Activated naive CD4-positive, alpha-beta T cell treated with anti-CD3 and anti-CD28 coated beads, Interleukin-2, amount 10 ng/mL, durations not matched to agents 7 days and 5 days (primary cell): ENCODE measurements at regions not wholly inside any gene's neighbourhood (a gene's known extent, or its start where the extent isn't known, plus 50 kb on each side); places are given as distances from the start of the nearest gene placed in this dataset.
"Not testable (repeated sequence)": the region's sequence is repeated elsewhere in the genome, so short reads cannot be mapped to it uniquely, and the experiment has no call there.

Experiments
- CTCF ChIA-PET: fragments of 350-600 bp; sonication (Branson Sonifier 250); formaldehyde crosslinking; loops from one replicate; lab custom pipeline; 2021; ENCODE audit warnings: antibody characterized with exemption; lab: Charles Lee
- DNase-seq: peaks from one replicate; pipeline ENCODE4 v3.0.0-alpha.2; 2020
- H3K27ac Mint-ChIP-seq: one replicate; pipeline ENCODE4 v1.8.0; 2021; ENCODE audit warnings: mild to moderate bottlenecking, moderate library complexity, mixed read lengths
- H3K27me3 Mint-ChIP-seq: one replicate; pipeline ENCODE4 v1.8.0; 2021; ENCODE audit warnings: mild to moderate bottlenecking, mixed read lengths
- H3K36me3 Mint-ChIP-seq: one replicate; pipeline ENCODE4 v1.8.0; 2021; ENCODE audit warnings: mixed read lengths
- H3K4me1 Mint-ChIP-seq: one replicate; pipeline ENCODE4 v1.8.0; 2021; ENCODE audit warnings: mixed read lengths
- H3K4me3 Mint-ChIP-seq: one replicate; pipeline ENCODE4 v1.8.0; 2021; ENCODE audit warnings: mild to moderate bottlenecking, moderate library complexity, mixed read lengths
- H3K9me3 Mint-ChIP-seq: one replicate; pipeline ENCODE4 v1.8.0; 2021; ENCODE audit warnings: mixed read lengths

GRCh38 chr1:79262745-79263258 is 256.3 kb upstream of the ADGRL4 start:
- no peaks in the 10 kb centered on the region for H3K27me3 Mint-ChIP-seq
- H3K36me3 Mint-ChIP-seq = no peaks in the 10 kb centered on the region
- no peak overlapping the region for H3K27ac Mint-ChIP-seq
- CTCF ChIA-PET = no interaction called here
- H3K4me3 Mint-ChIP-seq = no peak overlapping the region
- DNase-seq = no peak
- H3K4me1 Mint-ChIP-seq = no peaks in the 10 kb centered on the region
- no peaks in the 10 kb centered on the region for H3K9me3 Mint-ChIP-seq

DNA sequence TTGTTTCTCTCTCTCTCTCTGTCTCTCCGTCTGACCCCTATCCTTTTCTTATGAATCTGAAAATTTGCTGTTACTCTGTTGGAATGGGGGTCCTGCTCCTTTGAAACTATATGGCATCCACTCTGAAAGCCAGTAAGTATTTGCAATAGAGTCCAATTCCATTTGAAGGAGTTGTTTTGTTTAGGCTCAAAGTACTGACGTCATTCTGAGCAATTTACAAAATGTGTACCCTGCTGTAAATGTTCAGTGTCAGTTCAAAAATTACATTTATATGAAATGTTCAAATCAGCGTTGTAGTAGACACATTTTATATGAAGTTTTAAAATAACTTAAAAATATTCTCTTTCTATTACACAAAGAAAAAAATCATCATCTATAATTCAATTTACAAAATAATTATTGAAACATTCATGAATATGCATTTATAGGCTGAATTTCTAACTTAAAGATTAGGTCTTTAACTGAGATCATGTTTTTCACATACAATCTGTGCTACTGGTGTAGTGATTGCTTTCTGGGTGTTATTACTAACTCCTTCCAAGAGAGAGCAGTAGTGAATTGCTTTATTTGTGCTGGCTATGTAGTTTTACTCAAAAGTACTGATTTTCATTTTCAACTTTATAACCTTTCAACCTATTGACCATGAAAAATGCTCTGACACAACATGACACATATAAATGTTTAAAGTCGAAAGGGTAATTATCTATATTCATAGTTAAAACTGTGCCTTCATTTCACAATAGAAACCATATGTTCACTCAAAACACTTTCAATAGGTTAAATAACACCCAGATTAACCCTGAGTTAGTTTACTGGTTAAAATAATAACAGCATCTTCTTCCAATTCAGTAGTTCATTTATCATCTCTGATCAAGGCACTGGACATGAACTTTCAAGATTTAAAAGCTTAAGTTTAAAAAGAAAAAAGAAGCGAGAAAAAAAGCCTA is 253.1 kb upstream of the ADGRL4 start:
- CTCF ChIA-PET = no interaction called here
- Mint-ChIP-seq H3K27ac (no peak overlapping the region), H3K36me3 (no peaks in the 10 kb centered on the region), H3K27me3 (no peaks in the 10 kb centered on the region), H3K4me1 (no peaks in the 10 kb centered on the region), H3K9me3 (no peaks in the 10 kb centered on the region), H3K4me3 (no peak overlapping the region)
- no peak for DNase-seq

DNA sequence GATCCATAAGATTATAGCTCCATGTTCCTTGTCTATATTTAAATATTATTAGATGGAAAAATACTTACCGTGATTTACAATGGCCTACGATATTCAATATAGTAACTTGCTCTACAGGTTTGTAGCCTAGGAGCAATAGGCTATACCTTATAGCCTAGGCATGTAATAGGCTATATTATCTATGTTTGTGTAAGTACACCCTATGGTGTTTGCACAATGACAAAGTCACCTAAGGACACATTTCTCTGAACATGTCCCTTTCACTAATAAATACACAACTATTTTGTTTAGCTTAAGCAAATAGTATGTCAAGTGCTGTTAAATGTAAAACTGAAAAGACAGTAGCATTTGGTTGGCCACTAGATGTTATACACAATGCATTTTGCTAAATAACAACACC is 248.9 kb upstream of the ADGRL4 start:
- no peak overlapping the region for H3K4me3 Mint-ChIP-seq
- CTCF ChIA-PET = no interaction called here
- no peaks in the 10 kb centered on the region for H3K36me3 Mint-ChIP-seq
- DNase-seq = no peak
- no peaks in the 10 kb centered on the region for H3K9me3 Mint-ChIP-seq
- no peaks in the 10 kb centered on the region for H3K4me1 Mint-ChIP-seq
- no peaks in the 10 kb centered on the region for H3K27me3 Mint-ChIP-seq
- H3K27ac Mint-ChIP-seq = no peak overlapping the region

DNA sequence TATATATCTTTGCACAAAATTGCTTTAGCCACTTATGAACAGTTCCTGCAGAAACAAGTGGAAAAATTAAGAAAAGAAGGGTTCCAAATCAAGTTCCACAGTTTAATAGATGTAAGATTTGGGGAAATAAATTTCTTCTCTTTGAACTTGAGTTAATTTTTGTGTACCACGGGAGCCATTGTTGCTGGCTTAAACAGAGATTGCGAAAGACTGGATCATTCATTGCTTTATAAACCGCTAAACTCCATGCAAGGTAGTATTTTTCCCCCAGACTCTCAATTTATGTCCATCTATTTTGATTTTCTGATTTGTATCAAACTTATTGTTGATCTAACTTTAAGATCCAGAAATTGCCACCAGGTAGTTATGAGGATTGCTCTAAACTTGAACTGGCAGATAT is 246.1 kb upstream of the ADGRL4 start:
- no peak overlapping the region for H3K27ac Mint-ChIP-seq
- no peak for DNase-seq
- H3K4me3 Mint-ChIP-seq = no peak overlapping the region
- H3K36me3 Mint-ChIP-seq = no peaks in the 10 kb centered on the region
- H3K4me1 Mint-ChIP-seq = no peaks in the 10 kb centered on the region
- no peaks in the 10 kb centered on the region for H3K27me3 Mint-ChIP-seq
- no peaks in the 10 kb centered on the region for H3K9me3 Mint-ChIP-seq
- CTCF ChIA-PET = no interaction called here

GRCh38 chr1:79239840-79240239 is 233.3 kb upstream of the ADGRL4 start:
- CTCF ChIA-PET = no interaction called here
- no peak overlapping the region for H3K27ac Mint-ChIP-seq
- no peaks in the 10 kb centered on the region for H3K36me3 Mint-ChIP-seq
- H3K4me3 Mint-ChIP-seq = no peak overlapping the region
- no peaks in the 10 kb centered on the region for H3K27me3 Mint-ChIP-seq
- H3K4me1 Mint-ChIP-seq = no peaks in the 10 kb centered on the region
- no peak for DNase-seq
- H3K9me3 Mint-ChIP-seq = peaks cover 8% of the 10 kb centered on the region

- CTCF ChIA-PET = no interaction called here
- DNase-seq = no peak
- no peak overlapping the region for H3K4me3 Mint-ChIP-seq
- H3K9me3 Mint-ChIP-seq = peaks cover 6% of the 10 kb centered on the region
- H3K36me3 Mint-ChIP-seq = no peaks in the 10 kb centered on the region
- no peak overlapping the region for H3K27ac Mint-ChIP-seq
- no peaks in the 10 kb centered on the region for H3K4me1 Mint-ChIP-seq
- no peaks in the 10 kb centered on the region for H3K27me3 Mint-ChIP-seq
Observed at GRCh38 chr1:79235301-79236002, 228.9 kb upstream of the ADGRL4 start.

DNA sequence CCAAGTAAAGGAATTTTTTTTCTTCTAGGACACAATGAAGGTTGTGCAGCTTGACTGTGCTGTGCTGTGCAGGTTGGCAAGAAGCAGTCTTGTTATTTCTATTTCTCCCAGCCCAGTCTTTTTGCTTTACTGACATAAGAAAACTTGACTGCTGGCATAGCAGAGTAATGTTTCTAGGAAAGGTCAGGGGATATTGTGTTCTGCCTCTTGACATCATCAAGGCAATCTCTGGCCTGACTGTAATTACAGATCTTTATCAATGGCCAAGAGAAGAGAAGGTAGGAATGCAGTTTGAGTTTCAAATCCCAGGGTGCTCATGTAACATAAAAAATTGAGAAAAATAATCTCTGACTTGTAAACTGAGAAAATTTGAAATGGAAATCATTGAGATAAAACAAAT is 226.3 kb upstream of the ADGRL4 start:
- DNase-seq = no peak
- CTCF ChIA-PET = interaction anchor here (0.7 kb wide), 1 partner anchor 599 kb away, joined by 3 read pairs; no protein-coding TSS in a partner anchor
- Mint-ChIP-seq H3K27me3 (no peaks in the 10 kb centered on the region), H3K4me1 (no peaks in the 10 kb centered on the region), H3K9me3 (no peaks in the 10 kb centered on the region), H3K36me3 (no peaks in the 10 kb centered on the region), H3K27ac (no peak overlapping the region), H3K4me3 (no peak overlapping the region)

DNA sequence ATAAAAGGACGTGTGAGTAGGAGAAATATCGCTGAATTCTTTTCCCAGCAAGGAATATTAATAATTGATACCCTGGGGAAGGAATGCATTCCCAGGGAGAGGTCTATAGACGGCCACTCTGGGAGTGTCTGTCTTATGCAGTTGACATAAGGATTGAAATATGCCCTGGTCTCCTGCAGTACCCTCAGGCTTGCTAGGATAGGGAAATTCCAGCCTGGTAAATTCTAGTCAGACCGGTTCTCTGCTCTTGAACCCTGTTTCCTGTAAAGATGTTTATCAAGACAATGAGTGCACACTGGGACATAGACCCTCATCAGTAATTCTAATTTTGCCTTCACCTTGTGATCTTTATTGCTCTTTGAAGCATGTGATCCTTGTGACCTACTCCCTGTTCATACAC is 224.2 kb upstream of the ADGRL4 start:
- DNase-seq, H3K27me3 Mint-ChIP-seq, H3K36me3 Mint-ChIP-seq, H3K4me1 Mint-ChIP-seq, CTCF ChIA-PET, H3K27ac Mint-ChIP-seq, H3K9me3 Mint-ChIP-seq, H3K4me3 Mint-ChIP-seq: not testable (repeated sequence)

DNA sequence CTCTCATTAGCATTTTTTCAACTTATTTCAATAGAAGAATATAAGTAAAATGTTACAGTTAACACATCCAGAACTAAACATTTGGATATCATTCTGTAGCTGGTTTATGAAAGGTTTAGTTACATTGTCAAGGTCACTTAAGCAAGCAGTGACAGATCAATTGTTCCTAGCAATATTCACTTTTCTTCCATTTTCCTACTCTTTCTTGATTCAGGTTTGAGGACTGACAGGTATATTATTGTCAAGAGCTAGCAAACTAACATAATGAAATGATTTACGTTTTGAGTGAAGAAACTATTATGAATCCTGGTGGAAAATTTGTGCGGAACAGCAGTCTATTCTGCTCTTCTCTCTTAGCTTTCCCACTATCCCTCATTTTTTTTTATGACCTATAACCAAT is 220.4 kb upstream of the ADGRL4 start:
- Mint-ChIP-seq H3K27ac (no peak overlapping the region), H3K4me1 (no peaks in the 10 kb centered on the region), H3K36me3 (no peaks in the 10 kb centered on the region), H3K9me3 (no peaks in the 10 kb centered on the region), H3K4me3 (no peak overlapping the region), H3K27me3 (no peaks in the 10 kb centered on the region)
- CTCF ChIA-PET = no interaction called here
- DNase-seq = no peak

DNA sequence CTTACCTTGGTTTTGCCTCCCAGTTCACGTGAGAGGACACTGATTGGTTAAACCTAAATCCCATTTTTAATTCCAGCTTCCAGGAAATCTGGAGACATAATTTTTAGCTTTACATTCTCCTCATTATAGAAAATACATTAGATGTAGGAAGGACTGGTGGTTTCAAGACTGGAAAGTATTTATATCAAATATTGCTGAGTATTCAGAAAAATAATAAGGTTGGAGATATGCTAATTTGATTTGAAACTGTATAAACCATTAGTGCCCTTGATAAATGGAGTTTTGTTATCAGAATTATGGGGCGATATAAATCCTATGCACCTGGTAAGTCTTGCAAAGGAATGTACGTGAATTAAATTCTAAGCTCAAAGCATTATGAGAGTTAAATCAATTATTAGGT is 218.0 kb upstream of the ADGRL4 start:
- Mint-ChIP-seq H3K4me1 (no peaks in the 10 kb centered on the region), H3K27ac (no peak overlapping the region), H3K36me3 (no peaks in the 10 kb centered on the region), H3K27me3 (no peaks in the 10 kb centered on the region), H3K9me3 (peaks cover 2% of the 10 kb centered on the region), H3K4me3 (no peak overlapping the region)
- CTCF ChIA-PET = no interaction called here
- no peak for DNase-seq

DNA sequence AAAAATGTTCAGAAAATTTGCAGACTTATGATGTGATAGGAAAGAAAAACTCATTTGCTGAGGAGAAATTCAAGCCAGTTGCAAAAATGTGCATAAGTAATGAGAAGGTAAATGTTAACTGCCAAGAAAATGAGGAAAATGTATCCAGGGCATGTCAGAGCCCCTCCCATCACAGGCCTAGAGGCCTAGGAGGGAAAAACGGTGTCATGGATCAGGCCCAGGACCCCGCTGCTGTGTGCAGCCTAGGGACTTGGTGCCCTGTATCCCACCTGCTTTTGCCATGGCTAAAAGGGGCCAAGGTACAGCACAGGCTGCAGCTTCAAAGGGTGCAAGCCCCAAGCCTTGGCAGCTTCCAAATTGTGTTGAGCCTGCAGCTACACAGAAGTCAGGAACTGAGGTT is 214.0 kb upstream of the ADGRL4 start:
- Mint-ChIP-seq H3K27ac (no peak overlapping the region), H3K4me3 (no peak overlapping the region), H3K36me3 (no peaks in the 10 kb centered on the region), H3K9me3 (peaks cover 4% of the 10 kb centered on the region), H3K4me1 (no peaks in the 10 kb centered on the region), H3K27me3 (no peaks in the 10 kb centered on the region)
- CTCF ChIA-PET = no interaction called here
- no peak for DNase-seq

DNA sequence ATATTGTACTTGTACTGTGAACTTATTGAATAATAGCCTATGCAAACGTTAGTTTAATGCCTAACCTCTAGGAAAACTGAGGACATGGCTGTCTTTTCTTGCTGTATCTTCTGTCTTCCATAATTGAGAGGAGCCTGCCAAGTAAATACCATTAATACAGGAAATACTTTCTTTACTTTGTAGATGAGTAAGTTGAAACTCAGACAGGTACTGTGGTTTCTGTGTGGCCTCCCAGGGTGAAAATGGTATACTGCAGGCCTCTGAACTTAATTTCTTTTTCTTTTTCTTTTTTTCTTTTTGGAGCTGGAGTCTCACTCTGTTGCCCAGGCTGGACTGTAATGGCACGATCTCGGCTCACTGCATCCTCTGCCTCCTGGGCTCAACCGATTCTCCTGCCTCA is 208.8 kb upstream of the ADGRL4 start:
- peaks cover 2% of the 10 kb centered on the region for H3K9me3 Mint-ChIP-seq
- no peak overlapping the region for H3K27ac Mint-ChIP-seq
- H3K36me3 Mint-ChIP-seq = no peaks in the 10 kb centered on the region
- CTCF ChIA-PET = no interaction called here
- no peak for DNase-seq
- H3K4me3 Mint-ChIP-seq = no peak overlapping the region
- H3K4me1 Mint-ChIP-seq = no peaks in the 10 kb centered on the region
- no peaks in the 10 kb centered on the region for H3K27me3 Mint-ChIP-seq

- H3K36me3 Mint-ChIP-seq = no peaks in the 10 kb centered on the region
- no peak for DNase-seq
- H3K27me3 Mint-ChIP-seq = no peaks in the 10 kb centered on the region
- H3K4me3 Mint-ChIP-seq = no peak overlapping the region
- CTCF ChIA-PET = no interaction called here
- H3K4me1 Mint-ChIP-seq = no peaks in the 10 kb centered on the region
- no peak overlapping the region for H3K27ac Mint-ChIP-seq
- no peaks in the 10 kb centered on the region for H3K9me3 Mint-ChIP-seq
Observed at GRCh38 chr1:79207786-79208185, 201.3 kb upstream of the ADGRL4 start.

- Mint-ChIP-seq H3K4me3 (no peak overlapping the region), H3K27ac (no peak overlapping the region), H3K36me3 (no peaks in the 10 kb centered on the region), H3K9me3 (no peaks in the 10 kb centered on the region), H3K27me3 (no peaks in the 10 kb centered on the region), H3K4me1 (no peaks in the 10 kb centered on the region)
- CTCF ChIA-PET = no interaction called here
- DNase-seq = no peak
Observed at GRCh38 chr1:79207331-79207730, 200.8 kb upstream of the ADGRL4 start.
